Liver (tissue), 8 donors: ENCODE measurements at regions not wholly inside any gene's neighbourhood (a gene's known extent, or its start where the extent isn't known, plus 50 kb on each side); places are given as distances from the start of the nearest gene placed in this dataset.

Experiments
- DNase-seq: peaks from one replicate; pipeline ENCODE4 v3.0.0-alpha.2; 2017; ENCODE audit warnings: low spot score
- H3K27ac ChIP-seq, 2 donors: one replicate each; pipeline ENCODE4 v1.7.0; 2013; ENCODE audit warnings: inconsistent platforms in 2 of 2, low read length in 2 of 2, control low read depth in 1 of 2, low read depth in 1 of 2, mild to moderate bottlenecking in 1 of 2
- H3K27me3 ChIP-seq, 4 donors: one replicate each; pipeline versions ENCODE4 v1.6.1 to v1.7.0; 2013; ENCODE audit warnings: low read length in 3 of 4, inconsistent platforms in 1 of 4, mild to moderate bottlenecking in 1 of 4, moderate library complexity in 1 of 4; ENCODE audit not compliant: control insufficient read depth in 4 of 4, insufficient read depth in 4 of 4
- H3K36me3 ChIP-seq, 4 donors: one replicate each; pipeline versions ENCODE4 v1.6.1 to v1.7.0; 2013; ENCODE audit warnings: low read length in 3 of 4, mild to moderate bottlenecking in 3 of 4, low read depth in 1 of 4, moderate library complexity in 1 of 4; ENCODE audit not compliant: control insufficient read depth in 4 of 4, insufficient read depth in 3 of 4
- H3K4me1 ChIP-seq, 4 donors: one replicate each; pipeline versions ENCODE4 v1.6.1 to v1.7.0; 2013; ENCODE audit warnings: low read length in 3 of 4, mild to moderate bottlenecking in 3 of 4, moderate library complexity in 1 of 4; ENCODE audit not compliant: control insufficient read depth in 4 of 4, insufficient read depth in 4 of 4
- H3K4me3 ChIP-seq, 3 donors: one replicate each; pipeline versions ENCODE4 v1.6.1 to v1.7.0; 2013; ENCODE audit warnings: low read length in 3 of 3, control low read depth in 1 of 3, low read depth in 1 of 3, mild to moderate bottlenecking in 1 of 3
- H3K9ac ChIP-seq, 2 donors: one replicate each; pipeline ENCODE4 v1.7.0; 2013; ENCODE audit warnings: low read length in 2 of 2, mild to moderate bottlenecking in 2 of 2, moderate library complexity in 2 of 2, control low read depth in 1 of 2, low read depth in 1 of 2
- H3K9me3 ChIP-seq, 4 donors: one replicate each; pipeline versions ENCODE4 v1.6.1 to v1.7.0; 2013; ENCODE audit warnings: low read length in 3 of 4; ENCODE audit not compliant: control insufficient read depth in 4 of 4
- CTCF ChIP-seq: fragments of 150-350 bp; IDR thresholded peaks from 2 replicates; pipeline ENCODE4 v1.5.1; 2017; ENCODE audit warnings: improper control_type of control experiment, low read depth, low read length; ENCODE audit not compliant: missing input control
- EGR1 ChIP-seq, 2 donors: IDR thresholded peaks; 2 replicates each; pipeline ENCODE4 v1.6.1; 2016 to 2018; ENCODE audit warnings: antibody characterized with exemption in 2 of 2, low read depth in 2 of 2
- FOXA1 ChIP-seq: IDR thresholded peaks from 2 replicates; pipeline ENCODE4 v1.6.1; 2016; ENCODE audit warnings: antibody characterized with exemption
- GABPA ChIP-seq, 2 donors: IDR thresholded peaks in 1 of 2; conservative IDR thresholded peaks in 1 of 2; 2 replicates each; pipeline ENCODE4 v1.6.1; 2016; ENCODE audit warnings: antibody characterized with exemption in 2 of 2, mild to moderate bottlenecking in 1 of 2, moderate library complexity in 1 of 2
- HNF4G ChIP-seq: IDR thresholded peaks from 2 replicates; pipeline ENCODE4 v1.6.1; 2016; ENCODE audit warnings: antibody characterized with exemption
- JUND ChIP-seq, 2 donors: IDR thresholded peaks; 2 replicates each; pipeline ENCODE4 v1.6.1; 2016; ENCODE audit warnings: antibody characterized with exemption in 2 of 2
- NR2F2 ChIP-seq: IDR thresholded peaks from 2 replicates; pipeline ENCODE4 v1.6.1; 2016; ENCODE audit warnings: antibody characterized with exemption
- RAD21 ChIP-seq, 2 donors: IDR thresholded peaks; 2 replicates each; pipeline ENCODE4 v1.6.1; 2016; ENCODE audit warnings: antibody characterized with exemption in 2 of 2, mild to moderate bottlenecking in 2 of 2
- RXRA ChIP-seq, 2 donors: IDR thresholded peaks; 2 replicates each; pipeline ENCODE4 v1.6.1; 2017 to 2018; ENCODE audit warnings: antibody characterized with exemption in 2 of 2, mild to moderate bottlenecking in 1 of 2
- SP1 ChIP-seq: IDR thresholded peaks from 2 replicates; pipeline ENCODE4 v1.6.1; 2018; ENCODE audit warnings: antibody characterized with exemption, mild to moderate bottlenecking
- YY1 ChIP-seq: IDR thresholded peaks from 2 replicates; pipeline ENCODE4 v1.6.1; 2016; ENCODE audit warnings: antibody characterized with exemption, mild to moderate bottlenecking
- ZBTB33 ChIP-seq: IDR thresholded peaks from 2 replicates; pipeline ENCODE4 v1.6.1; 2016; ENCODE audit warnings: antibody characterized with exemption
- WGBS: extraction: QIAGEN DNeasy Blood & Tissue Kit; methylation state at CpG from one replicate; pipeline ENCODE4 v1.1.7; 2013; 5-methylcytosine and 5-hydroxymethylcytosine counted together
- donor health status: healthy.
- donor health status: healthy.
- donor health status: healthy.
- donor health status: healthy.
- donor health status: healthy.

- WGBS: 99% methylated on average over 4 of the region's 4 CpGs
Measured at GRCh38 chr13:40329781-40330485, 336.5 kb downstream of the FOXO1 start.

GRCh38 chr13:40330950-40331349, 335.5 kb downstream of the FOXO1 start:
- Histone ChIP-seq H3K4me3 (no peak overlapping the region), H3K27ac (no peak overlapping the region), H3K36me3 (no peaks in the 10 kb centered on the region), H3K9ac (no peak overlapping the region), H3K27me3 (no peaks in the 10 kb centered on the region), H3K4me1 (peaks cover 0 to 2% (median under 1%) of the 10 kb centered on the region in 4 donors), H3K9me3 (no peaks in the 10 kb centered on the region)
- WGBS: 96% methylated on average over 9 of the region's 9 CpGs
- TF ChIP-seq CTCF (no peak), GABPA (IDR thresholded peaks at IDR 0.05 in 1 of 2, conservative IDR thresholded peaks at IDR 0.05 in 1 of 2) (no peak), RXRA (IDR thresholded peaks at IDR 0.05) (no peak), EGR1 (IDR thresholded peaks at IDR 0.05; ENCODE audit: low read depth in 2 of 2) (no peak)
- DNase-seq: no peak

More at GRCh38 chr13:40329781-40330485, 336.5 kb downstream of the FOXO1 start:
- H3K27ac ChIP-seq: no peak overlapping the region
- H3K4me1 ChIP-seq: peaks cover 0 to 1% (median 0%) of the 10 kb centered on the region in 4 donors
- H3K9ac ChIP-seq: no peak overlapping the region
- H3K36me3 ChIP-seq: no peaks in the 10 kb centered on the region
- H3K27me3 ChIP-seq: no peaks in the 10 kb centered on the region
- no peak for DNase-seq
- TF ChIP-seq JUND (IDR thresholded peaks at IDR 0.05): no peak
- no peak for TF ChIP-seq HNF4G
- TF ChIP-seq YY1: no peak
- no peak for TF ChIP-seq RAD21 (IDR thresholded peaks at IDR 0.05)
- no peak for TF ChIP-seq FOXA1
- TF ChIP-seq RXRA (IDR thresholded peaks at IDR 0.05): no peak
- no peak for TF ChIP-seq CTCF
- TF ChIP-seq ZBTB33: no peak
- no peak for TF ChIP-seq NR2F2
- TF ChIP-seq SP1: no peak
- no peak for TF ChIP-seq EGR1 (IDR thresholded peaks at IDR 0.05; ENCODE audit: low read depth in 2 of 2)
- H3K4me3 ChIP-seq: no peak overlapping the region
- H3K9me3 ChIP-seq: no peaks in the 10 kb centered on the region
